ENCODE measurements at regions not wholly inside any gene's neighbourhood (a gene's known extent, or its start where the extent isn't known, plus 50 kb on each side); places are given as distances from the start of the nearest gene placed in this dataset.

DNA sequence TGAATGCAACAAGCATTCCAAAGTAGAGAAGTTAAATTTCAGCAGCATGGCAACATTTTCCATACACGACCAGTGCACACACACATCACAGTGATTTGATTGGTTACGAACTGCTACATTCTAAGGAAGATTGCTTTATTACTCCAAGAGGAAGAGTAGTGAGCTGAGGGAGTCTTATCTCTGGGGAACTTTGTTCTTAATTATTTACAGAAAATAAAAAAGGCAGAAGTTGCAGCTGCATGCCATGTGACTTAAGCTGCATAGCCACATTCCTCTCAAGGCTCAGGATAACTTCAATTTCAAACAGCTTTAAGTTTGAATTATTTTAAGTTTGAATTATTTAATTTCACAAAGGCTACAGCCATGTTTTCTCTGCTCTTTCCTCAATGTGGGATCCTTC lies 71.6 kb upstream of the HSPB3 start:
- TF ChIP-seq, protein P1, sequence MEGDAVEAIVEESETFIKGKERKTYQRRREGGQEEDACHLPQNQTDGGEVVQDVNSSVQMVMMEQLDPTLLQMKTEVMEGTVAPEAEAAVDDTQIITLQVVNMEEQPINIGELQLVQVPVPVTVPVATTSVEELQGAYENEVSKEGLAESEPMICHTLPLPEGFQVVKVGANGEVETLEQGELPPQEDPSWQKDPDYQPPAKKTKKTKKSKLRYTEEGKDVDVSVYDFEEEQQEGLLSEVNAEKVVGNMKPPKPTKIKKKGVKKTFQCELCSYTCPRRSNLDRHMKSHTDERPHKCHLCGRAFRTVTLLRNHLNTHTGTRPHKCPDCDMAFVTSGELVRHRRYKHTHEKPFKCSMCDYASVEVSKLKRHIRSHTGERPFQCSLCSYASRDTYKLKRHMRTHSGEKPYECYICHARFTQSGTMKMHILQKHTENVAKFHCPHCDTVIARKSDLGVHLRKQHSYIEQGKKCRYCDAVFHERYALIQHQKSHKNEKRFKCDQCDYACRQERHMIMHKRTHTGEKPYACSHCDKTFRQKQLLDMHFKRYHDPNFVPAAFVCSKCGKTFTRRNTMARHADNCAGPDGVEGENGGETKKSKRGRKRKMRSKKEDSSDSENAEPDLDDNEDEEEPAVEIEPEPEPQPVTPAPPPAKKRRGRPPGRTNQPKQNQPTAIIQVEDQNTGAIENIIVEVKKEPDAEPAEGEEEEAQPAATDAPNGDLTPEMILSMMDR (IDR thresholded peaks at IDR 0.05), result no peak
- TF ChIP-seq POLR2A (IDR thresholded peaks at IDR 0.05), result no peak
